Mesendoderm (in vitro differentiated cells): ENCODE measurements at regions not wholly inside any gene's neighbourhood (a gene's known extent, or its start where the extent isn't known, plus 50 kb on each side); places are given as distances from the start of the nearest gene placed in this dataset.
A peak's percentile ranks its signal among the peaks of the same experiment; 100 is the strongest.

Source experiments
- DNase-seq: peaks from one replicate; pipeline ENCODE4 v3.0.0; 2013
- H2AK5ac ChIP-seq: 2 replicates; pipeline ENCODE4 v1.6.1; 2013; ENCODE audit warnings: low read length, inconsistent platforms
- H2BK120ac ChIP-seq: 2 replicates; pipeline ENCODE4 v1.6.1; 2013; ENCODE audit warnings: low read depth, mild to moderate bottlenecking, low read length, moderate library complexity, mixed read lengths
- H2BK15ac ChIP-seq: replicated peaks from 2 replicates; pipeline ENCODE4 v1.6.1; 2013; ENCODE audit warnings: low read depth, mild to moderate bottlenecking, moderate library complexity
- H2BK5ac ChIP-seq: 2 replicates; pipeline ENCODE4 v1.6.1; 2013; ENCODE audit warnings: low read length, inconsistent platforms
- H3K18ac ChIP-seq: 2 replicates; pipeline ENCODE4 v1.6.1; 2013; ENCODE audit warnings: mild to moderate bottlenecking, low read length, mixed read lengths
- H3K23ac ChIP-seq: one replicate; pipeline ENCODE4 v1.6.1; 2013; ENCODE audit warnings: low read length
- H3K27ac ChIP-seq: 2 replicates; pipeline ENCODE4 v1.5.1; 2013; ENCODE audit warnings: low read depth, mild to moderate bottlenecking, inconsistent platforms, low read length, moderate library complexity
- H3K27me3 ChIP-seq: 2 replicates; pipeline ENCODE4 v1.6.1; 2013; ENCODE audit warnings: low read length, control low read depth, mild to moderate bottlenecking, inconsistent platforms; ENCODE audit not compliant: insufficient read depth, poor library complexity
- H3K36me3 ChIP-seq: 2 replicates; pipeline ENCODE4 v1.6.1; 2013; ENCODE audit warnings: low read length, inconsistent platforms; ENCODE audit not compliant: control insufficient read depth, insufficient read depth
- H3K4ac ChIP-seq: one replicate; pipeline ENCODE4 v1.6.1; 2013; ENCODE audit warnings: low read depth, mild to moderate bottlenecking, low read length, moderate library complexity
- H3K4me1 ChIP-seq: 2 replicates; pipeline ENCODE4 v1.6.1; 2013; ENCODE audit warnings: low read depth, low read length, inconsistent platforms; ENCODE audit not compliant: control insufficient read depth
- H3K4me2 ChIP-seq: 2 replicates; pipeline ENCODE4 v1.6.1; 2013; ENCODE audit warnings: low read length
- H3K4me3 ChIP-seq: 2 replicates; pipeline ENCODE4 v1.5.1; 2013; ENCODE audit warnings: mild to moderate bottlenecking, low read length
- H3K56ac ChIP-seq: one replicate; pipeline ENCODE4 v1.6.1; 2013; ENCODE audit warnings: low read length
- H3K79me1 ChIP-seq: 2 replicates; pipeline ENCODE4 v1.6.1; 2013; ENCODE audit warnings: low read length, inconsistent platforms
- H3K79me2 ChIP-seq: 2 replicates; pipeline ENCODE4 v1.6.1; 2013; ENCODE audit warnings: mild to moderate bottlenecking, low read length; ENCODE audit not compliant: control insufficient read depth, insufficient read depth
- H3K9ac ChIP-seq: 2 replicates; pipeline ENCODE4 v1.6.1; 2013; ENCODE audit warnings: low read length, inconsistent platforms
- H4K5ac ChIP-seq: one replicate; pipeline ENCODE4 v1.6.1; 2013; ENCODE audit warnings: low read length
- H4K8ac ChIP-seq: one replicate; pipeline ENCODE4 v1.6.1; 2013; ENCODE audit warnings: low read depth, mild to moderate bottlenecking, control low read depth, low read length, moderate library complexity
- WGBS: extraction: QIAGEN DNeasy Blood & Tissue Kit; methylation state at CpG from one replicate; pipeline ENCODE4 v1.1.7; 2013; ENCODE audit warnings: low lambda C conversion rate, missing lambda C conversion rate; ENCODE audit not compliant: insufficient coverage; ENCODE audit errors: extremely low coverage; 5-methylcytosine and 5-hydroxymethylcytosine counted together

GRCh38 chr4:152072001-152072485 lies 311.2 kb upstream of the GATB start:
- Histone ChIP-seq H3K4me3 (no peak overlapping the region), H3K27ac (no peak overlapping the region), H2AK5ac (no peak overlapping the region), H3K27me3 (no peaks in the 10 kb centered on the region), H3K4me1 (peaks cover 8% of the 10 kb centered on the region), H3K56ac (no peak overlapping the region), H3K4ac (no peak overlapping the region), H3K18ac (no peak overlapping the region), H2BK15ac (no peak overlapping the region), H4K5ac (no peak overlapping the region), H3K36me3 (no peaks in the 10 kb centered on the region), H4K8ac (no peak overlapping the region), H2BK120ac (no peak overlapping the region), H3K4me2 (no peak overlapping the region), H3K79me2 (no peaks in the 10 kb centered on the region), H3K9ac (no peak overlapping the region), H2BK5ac (no peak overlapping the region), H3K23ac (no peak overlapping the region), H3K79me1 (no peaks in the 10 kb centered on the region)
- DNase-seq, result peak; percentile 53
- WGBS, result no CpG with 5 or more reads among the region's 8 CpGs

- H2BK5ac ChIP-seq, result no peak overlapping the region
- H2BK120ac ChIP-seq, result no peak overlapping the region
- H3K79me2 ChIP-seq, result no peaks in the 10 kb centered on the region
- H3K4me1 ChIP-seq, result peaks cover 8% of the 10 kb centered on the region
- no peak overlapping the region for H4K8ac ChIP-seq
- no peak overlapping the region for H3K27ac ChIP-seq
- no peak overlapping the region for H2AK5ac ChIP-seq
- H3K56ac ChIP-seq, result no peak overlapping the region
- H2BK15ac ChIP-seq, result no peak overlapping the region
- no peak overlapping the region for H3K4ac ChIP-seq
- DNase-seq, result no peak
- H3K27me3 ChIP-seq, result no peaks in the 10 kb centered on the region
- H3K79me1 ChIP-seq, result no peaks in the 10 kb centered on the region
- H3K36me3 ChIP-seq, result no peaks in the 10 kb centered on the region
- no peak overlapping the region for H4K5ac ChIP-seq
- no peak overlapping the region for H3K4me2 ChIP-seq
- H3K18ac ChIP-seq, result no peak overlapping the region
- H3K9ac ChIP-seq, result no peak overlapping the region
- no peak overlapping the region for H3K23ac ChIP-seq
- H3K4me3 ChIP-seq, result no peak overlapping the region
- no CpG with 5 or more reads among the region's 6 CpGs for WGBS
Measured at GRCh38 chr4:152070854-152071253, 310.0 kb upstream of the GATB start.

- H3K56ac ChIP-seq, result no peak overlapping the region
- no peak overlapping the region for H3K18ac ChIP-seq
- no peak overlapping the region for H2BK120ac ChIP-seq
- no peak for DNase-seq
- H2BK15ac ChIP-seq, result no peak overlapping the region
- no peak overlapping the region for H4K8ac ChIP-seq
- no peak overlapping the region for H3K4ac ChIP-seq
- no peak overlapping the region for H3K23ac ChIP-seq
- H3K36me3 ChIP-seq, result no peaks in the 10 kb centered on the region
- H2BK5ac ChIP-seq, result no peak overlapping the region
- no peak overlapping the region for H3K27ac ChIP-seq
- no peaks in the 10 kb centered on the region for H3K4me1 ChIP-seq
- no peak overlapping the region for H3K4me2 ChIP-seq
- no CpG with 5 or more reads among the region's 3 CpGs for WGBS
- no peaks in the 10 kb centered on the region for H3K27me3 ChIP-seq
- no peaks in the 10 kb centered on the region for H3K79me2 ChIP-seq
- H4K5ac ChIP-seq, result no peak overlapping the region
- H3K79me1 ChIP-seq, result no peaks in the 10 kb centered on the region
- H3K9ac ChIP-seq, result no peak overlapping the region
- no peak overlapping the region for H2AK5ac ChIP-seq
- no peak overlapping the region for H3K4me3 ChIP-seq
Measured at GRCh38 chr4:152068866-152069265, 308.1 kb upstream of the GATB start.

- no peak overlapping the region for H3K56ac ChIP-seq
- H3K4ac ChIP-seq, result no peak overlapping the region
- H2BK5ac ChIP-seq, result no peak overlapping the region
- no peaks in the 10 kb centered on the region for H3K79me2 ChIP-seq
- H3K4me1 ChIP-seq, result no peaks in the 10 kb centered on the region
- H3K79me1 ChIP-seq, result no peaks in the 10 kb centered on the region
- no peak overlapping the region for H4K8ac ChIP-seq
- no peak for DNase-seq
- no peak overlapping the region for H3K4me3 ChIP-seq
- H3K27me3 ChIP-seq, result no peaks in the 10 kb centered on the region
- no peak overlapping the region for H2BK120ac ChIP-seq
- no peaks in the 10 kb centered on the region for H3K36me3 ChIP-seq
- H3K9ac ChIP-seq, result no peak overlapping the region
- no CpG with 5 or more reads among the region's 2 CpGs for WGBS
- no peak overlapping the region for H3K18ac ChIP-seq
- H3K4me2 ChIP-seq, result no peak overlapping the region
- H2AK5ac ChIP-seq, result no peak overlapping the region
- no peak overlapping the region for H4K5ac ChIP-seq
- H3K27ac ChIP-seq, result no peak overlapping the region
- no peak overlapping the region for H3K23ac ChIP-seq
- H2BK15ac ChIP-seq, result no peak overlapping the region
Measured at GRCh38 chr4:152065545-152065944, 304.7 kb upstream of the GATB start.

- H4K8ac ChIP-seq, result no peak overlapping the region
- H3K27ac ChIP-seq, result no peak overlapping the region
- H3K9ac ChIP-seq, result no peak overlapping the region
- H2AK5ac ChIP-seq, result no peak overlapping the region
- H4K5ac ChIP-seq, result no peak overlapping the region
- H3K56ac ChIP-seq, result no peak overlapping the region
- no peak overlapping the region for H3K4ac ChIP-seq
- no peak overlapping the region for H3K23ac ChIP-seq
- no peak overlapping the region for H3K4me3 ChIP-seq
- H3K4me2 ChIP-seq, result no peak overlapping the region
- no peaks in the 10 kb centered on the region for H3K36me3 ChIP-seq
- DNase-seq, result no peak
- H3K79me2 ChIP-seq, result no peaks in the 10 kb centered on the region
- H3K4me1 ChIP-seq, result no peaks in the 10 kb centered on the region
- no CpG with 5 or more reads among the region's 1 CpG for WGBS
- no peak overlapping the region for H2BK120ac ChIP-seq
- no peak overlapping the region for H2BK5ac ChIP-seq
- no peaks in the 10 kb centered on the region for H3K27me3 ChIP-seq
- no peak overlapping the region for H3K18ac ChIP-seq
- no peaks in the 10 kb centered on the region for H3K79me1 ChIP-seq
- no peak overlapping the region for H2BK15ac ChIP-seq
Measured at GRCh38 chr4:152064753-152065152, 303.9 kb upstream of the GATB start.

GRCh38 chr4:152064282-152064681 lies 303.5 kb upstream of the GATB start:
- Histone ChIP-seq H3K4me3 (no peak overlapping the region), H4K8ac (no peak overlapping the region), H3K9ac (no peak overlapping the region), H2BK15ac (no peak overlapping the region), H2BK5ac (no peak overlapping the region), H2BK120ac (no peak overlapping the region), H3K4me1 (no peaks in the 10 kb centered on the region), H3K18ac (no peak overlapping the region), H3K23ac (no peak overlapping the region), H3K27ac (no peak overlapping the region), H4K5ac (no peak overlapping the region), H3K79me2 (no peaks in the 10 kb centered on the region), H2AK5ac (no peak overlapping the region), H3K4me2 (no peak overlapping the region), H3K36me3 (no peaks in the 10 kb centered on the region), H3K27me3 (no peaks in the 10 kb centered on the region), H3K56ac (no peak overlapping the region), H3K79me1 (no peaks in the 10 kb centered on the region), H3K4ac (no peak overlapping the region)
- no peak for DNase-seq
- 100% methylated on average over 1 of the region's 2 CpGs for WGBS
